Activated CD8-positive, alpha-beta memory T cell treated with anti-CD3 and anti-CD28 coated beads for 36 hours (primary cell): ENCODE measurements at regions not wholly inside any gene's neighbourhood (a gene's known extent, or its start where the extent isn't known, plus 50 kb on each side); places are given as distances from the start of the nearest gene placed in this dataset.
"Not testable (repeated sequence)": the region's sequence is repeated elsewhere in the genome, so short reads cannot be mapped to it uniquely, and the experiment has no call there.

ENCODE experiments used
- CTCF ChIA-PET: fragments of 350-600 bp; sonication (Branson Sonifier 250); formaldehyde crosslinking; loops from one replicate; lab custom pipeline; 2021; ENCODE audit warnings: antibody characterized with exemption; lab: Charles Lee
- POLR2A ChIA-PET: fragments of 350-600 bp; sonication (Branson Sonifier 250); formaldehyde crosslinking; loops from one replicate; lab custom pipeline; 2021; ENCODE audit warnings: antibody characterized with exemption; lab: Charles Lee

DNA sequence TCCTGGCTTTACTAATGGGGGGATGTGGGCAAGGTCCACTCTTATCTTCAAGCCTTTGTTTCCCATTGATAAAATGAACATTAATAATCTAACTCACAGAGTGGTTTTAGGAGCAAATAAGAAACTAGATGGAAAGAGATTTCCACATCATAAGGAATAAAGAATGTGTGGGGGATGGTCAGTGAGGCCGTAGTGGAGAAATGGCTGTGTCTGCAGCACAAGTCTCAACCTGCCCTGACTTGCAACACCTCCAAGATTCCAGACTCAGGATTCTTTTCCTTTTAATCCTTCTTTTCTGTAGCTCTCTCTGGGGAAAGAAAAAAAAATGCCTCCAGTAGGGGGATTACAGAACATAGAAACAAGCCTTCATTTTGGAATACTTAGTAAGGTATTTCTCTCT is 124.2 kb upstream of the MEX3C start:
- CTCF ChIA-PET: no interaction called here
- POLR2A ChIA-PET: no interaction called here

DNA sequence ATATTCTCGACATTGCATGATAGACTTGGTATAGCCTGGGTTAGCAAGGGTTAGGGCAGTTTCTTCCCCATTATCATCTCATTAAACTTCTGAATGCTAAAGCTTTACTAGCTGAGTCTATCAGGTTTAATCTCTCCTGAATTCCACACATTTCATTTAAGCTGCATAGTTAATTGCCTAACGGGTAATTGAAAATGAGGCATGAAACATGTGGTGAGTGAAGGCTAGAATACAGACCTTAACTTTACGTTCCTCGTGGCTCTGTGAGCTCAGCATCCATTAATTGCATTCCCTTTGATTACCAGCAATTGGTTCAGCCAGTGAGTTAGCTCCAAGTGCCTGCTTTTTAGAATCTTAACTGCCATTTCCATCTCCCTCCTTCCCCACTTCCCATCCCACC is 126.5 kb upstream of the MEX3C start:
- POLR2A ChIA-PET: no interaction called here
- CTCF ChIA-PET: no interaction called here

DNA sequence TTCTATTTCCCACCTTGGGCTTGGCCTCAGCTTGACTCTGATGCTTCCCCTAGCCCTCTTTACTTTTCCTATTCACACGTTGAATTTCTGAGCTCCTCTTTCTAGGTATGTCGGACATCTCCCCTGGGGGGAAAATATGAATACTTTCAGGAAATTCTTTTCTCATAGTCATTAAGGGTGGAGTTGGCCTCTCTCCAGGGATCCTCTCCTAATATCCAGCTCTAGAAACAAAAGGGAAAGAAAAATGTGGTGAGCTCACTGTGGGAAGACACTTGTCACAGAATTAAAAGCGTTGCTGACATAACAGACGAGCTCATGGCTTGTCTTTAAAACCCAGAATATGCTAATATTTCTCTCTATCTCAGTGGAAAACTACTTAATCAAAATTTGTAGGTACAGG is 132.7 kb upstream of the MEX3C start:
- ChIA-PET CTCF (no interaction called here), POLR2A (no interaction called here)

DNA sequence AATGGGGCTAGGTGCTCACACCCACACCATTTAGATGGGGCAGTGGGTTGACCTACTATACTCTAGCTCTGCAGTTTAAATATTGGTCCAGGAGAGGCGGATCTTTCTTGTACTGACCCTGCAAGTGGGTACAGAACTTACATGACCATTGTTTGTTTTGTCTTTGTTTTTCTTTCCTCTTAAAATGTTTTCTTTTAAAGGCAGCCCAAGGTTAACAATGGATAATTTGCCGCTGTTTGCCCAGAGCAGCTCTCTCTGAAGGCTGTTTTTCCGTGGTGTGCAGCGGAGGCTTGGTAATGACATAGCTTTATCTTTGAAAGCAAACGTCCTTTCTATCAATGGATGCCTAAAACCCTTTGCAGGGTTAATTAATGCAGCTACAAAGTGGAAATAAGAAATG is 133.3 kb upstream of the MEX3C start:
- ChIA-PET CTCF (no interaction called here), POLR2A (no interaction called here)

DNA sequence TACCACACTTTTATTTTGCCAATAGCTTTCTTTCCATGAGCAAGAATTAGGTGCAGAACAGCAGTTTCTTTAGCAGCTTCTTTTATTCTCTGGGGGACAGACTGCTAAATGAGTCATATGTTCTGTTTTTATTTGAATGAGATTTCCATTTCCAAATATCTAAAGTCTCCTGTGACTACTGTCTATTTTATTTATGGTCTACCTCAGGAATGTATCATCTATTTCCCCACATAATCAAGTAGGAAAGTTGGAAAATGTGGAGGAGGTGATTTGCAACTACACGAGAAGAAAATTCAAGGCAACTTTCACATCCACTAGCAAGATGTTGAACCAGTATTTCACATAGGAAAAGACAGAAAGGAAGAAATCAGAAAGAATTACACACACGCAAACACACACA is 139.9 kb upstream of the MEX3C start:
- ChIA-PET CTCF (no interaction called here), POLR2A (no interaction called here)

DNA sequence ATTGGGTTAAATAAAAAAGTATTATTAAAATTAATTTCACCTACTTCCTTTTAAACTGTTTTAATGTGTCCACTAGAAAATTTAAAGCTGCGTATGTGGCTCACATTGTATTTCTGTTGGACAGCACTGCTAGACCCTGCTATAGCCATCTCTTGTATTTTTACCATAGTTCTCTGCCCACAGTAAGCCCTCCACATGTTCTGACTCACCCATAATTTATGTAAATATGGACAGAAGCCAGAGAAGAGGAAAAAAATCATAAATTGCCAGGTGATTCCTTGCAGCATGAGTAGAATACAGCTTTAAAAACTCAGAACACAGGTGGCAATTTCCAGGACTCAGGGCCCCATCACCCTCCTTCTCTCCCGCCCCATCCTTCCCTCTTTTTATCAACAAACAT is 142.4 kb upstream of the MEX3C start:
- ChIA-PET POLR2A (no interaction called here), CTCF (no interaction called here)

DNA sequence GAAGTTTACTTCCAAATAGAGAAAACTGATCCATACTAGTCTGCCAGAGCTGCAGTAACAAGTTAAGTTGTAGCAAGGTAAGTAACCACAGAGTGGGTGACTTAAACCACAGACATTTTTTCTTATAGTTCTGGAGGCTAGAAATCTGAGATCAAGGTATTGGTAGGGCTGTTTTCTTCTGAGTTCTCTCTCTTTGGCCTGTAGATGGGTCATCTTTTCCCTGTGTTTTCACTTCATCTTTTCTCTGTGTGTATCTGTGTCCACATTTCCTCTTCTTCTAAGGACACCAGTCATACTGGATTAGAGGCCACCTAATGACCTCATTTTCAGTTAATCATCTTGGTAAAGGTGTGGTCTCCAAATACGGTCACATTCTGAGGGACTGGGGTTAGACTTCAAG is 142.9 kb upstream of the MEX3C start:
- ChIA-PET POLR2A (no interaction called here), CTCF (no interaction called here)

DNA sequence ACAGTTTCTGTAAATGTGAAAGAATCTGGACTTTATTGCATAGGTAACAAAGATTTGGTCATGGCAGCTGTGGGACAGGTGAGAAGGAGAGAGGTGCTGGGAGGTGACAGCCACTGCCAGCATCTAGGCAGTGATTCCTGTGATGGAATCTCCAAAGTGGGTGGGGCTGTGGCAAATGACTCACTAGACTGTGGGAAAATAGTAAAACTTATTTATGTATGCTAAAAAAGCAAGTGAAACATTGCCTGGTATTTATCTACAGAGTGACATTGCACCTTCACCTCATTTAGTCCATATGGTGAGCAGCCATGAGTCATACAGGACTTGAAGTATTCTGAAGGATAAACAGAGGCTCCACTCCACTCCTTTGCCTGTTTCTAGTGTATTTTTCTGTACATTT is 145.3 kb upstream of the MEX3C start:
- POLR2A ChIA-PET: no interaction called here
- CTCF ChIA-PET: no interaction called here

DNA sequence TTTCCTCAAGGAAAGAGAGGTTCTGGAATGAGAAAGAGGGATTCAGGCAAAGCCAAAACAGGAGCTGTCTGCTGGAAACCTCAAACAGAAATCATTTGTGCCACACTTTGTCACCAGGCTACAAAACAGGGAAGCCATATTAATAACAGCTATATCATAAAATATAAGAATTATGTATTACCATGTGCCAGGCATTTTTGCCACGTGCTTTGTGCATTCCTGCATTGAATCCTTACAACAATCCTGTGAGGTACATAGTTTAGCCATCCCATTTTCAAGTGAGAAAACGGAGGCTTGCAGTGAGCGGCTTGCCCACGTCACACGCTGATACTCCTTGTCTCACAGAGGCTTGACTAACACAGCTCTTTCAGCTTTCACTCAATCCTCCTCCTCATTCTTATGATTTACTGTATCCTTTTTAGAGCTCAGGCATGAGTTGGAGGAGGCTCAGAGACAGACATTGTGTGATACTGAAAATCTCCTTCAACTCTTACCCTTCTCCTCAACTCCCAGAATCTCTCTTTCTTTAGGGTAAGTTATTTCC is 148.4 kb upstream of the MEX3C start:
- POLR2A ChIA-PET: interaction anchor here (0.5 kb wide), 1 partner anchor 111 kb away, joined by 8 read pairs; no protein-coding TSS in a partner anchor
- CTCF ChIA-PET: no interaction called here

DNA sequence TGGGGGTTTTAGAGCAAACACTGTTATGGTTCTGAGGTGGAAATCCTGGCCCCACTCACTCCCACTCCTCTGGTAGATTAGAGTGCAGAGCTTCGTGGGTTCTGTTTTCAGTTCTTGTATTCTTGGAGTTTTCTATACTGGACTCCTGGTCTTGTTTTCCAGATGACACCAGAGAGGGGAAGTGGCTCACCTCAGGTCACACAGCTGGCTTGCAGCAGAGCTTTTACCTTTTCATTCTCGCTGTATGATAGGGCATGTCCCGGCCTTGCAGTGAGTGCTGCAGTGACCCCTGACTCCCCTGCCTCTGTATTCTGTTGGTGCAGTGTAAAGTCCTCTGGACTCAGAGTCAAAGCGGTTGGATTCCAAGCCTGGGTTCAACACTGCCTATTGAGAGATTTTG is 148.9 kb upstream of the MEX3C start:
- ChIA-PET CTCF (no interaction called here), POLR2A (no interaction called here)

DNA sequence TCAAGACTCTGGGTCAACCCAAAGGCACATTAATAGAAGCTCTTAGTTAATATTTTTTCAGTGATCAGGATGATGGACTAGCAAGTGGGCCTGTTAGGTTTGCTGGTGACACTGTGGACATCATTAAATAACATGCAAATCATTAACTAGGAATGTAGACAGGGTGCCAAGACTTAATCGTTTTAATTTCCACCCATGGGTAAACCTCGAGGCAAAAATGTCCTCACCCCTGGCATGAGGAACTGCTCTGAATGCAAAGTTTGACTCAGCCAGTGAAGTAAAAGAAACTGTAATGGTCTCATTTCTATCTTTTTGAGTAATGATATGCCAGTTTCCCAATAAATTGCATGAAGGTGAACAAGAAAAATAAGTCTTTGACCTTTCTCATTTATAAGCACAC is 152.6 kb upstream of the MEX3C start:
- CTCF ChIA-PET: no interaction called here
- POLR2A ChIA-PET: interaction anchor here (0.5 kb wide), 1 partner anchor 143 kb away, joined by 3 read pairs; no protein-coding TSS in a partner anchor

DNA sequence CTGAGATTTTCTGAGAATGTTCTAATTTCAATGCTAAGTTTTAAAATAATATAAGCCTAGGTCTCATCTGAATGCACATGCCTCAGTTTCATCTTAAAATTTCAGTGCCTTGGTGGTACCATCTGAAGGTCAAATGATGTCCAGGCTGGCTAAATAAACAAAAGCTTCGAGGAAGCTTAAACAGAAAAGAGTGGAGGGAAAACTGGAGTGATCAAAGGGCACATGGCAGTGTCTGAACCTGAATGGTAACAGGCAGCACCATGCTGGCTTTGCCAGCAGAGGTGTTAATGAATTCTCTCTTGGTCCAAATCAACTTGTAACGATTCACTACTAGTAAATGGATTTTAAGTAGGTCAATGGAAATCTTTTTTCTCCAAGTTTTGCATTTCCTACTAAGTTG is 158.4 kb upstream of the MEX3C start:
- CTCF ChIA-PET: no interaction called here

DNA sequence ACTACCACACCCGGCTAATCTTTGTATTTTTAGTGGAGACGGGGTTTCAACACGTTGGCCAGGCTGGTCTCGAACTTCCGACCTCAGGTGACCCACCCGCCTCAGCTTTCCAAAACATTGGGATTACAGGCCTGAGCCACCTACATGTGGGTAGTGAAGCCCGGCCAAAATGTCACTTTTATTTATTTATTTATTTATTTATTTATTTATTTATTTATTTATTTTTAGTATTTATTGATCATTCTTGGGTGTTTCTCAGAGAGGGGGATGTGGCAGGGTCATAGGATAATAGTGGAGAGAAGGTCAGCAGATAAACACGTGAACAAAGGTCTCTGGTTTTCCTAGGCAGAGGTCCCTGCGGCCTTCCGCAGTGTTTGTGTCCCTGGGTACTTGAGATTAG is 162.8 kb upstream of the MEX3C start:
- CTCF ChIA-PET, POLR2A ChIA-PET: not testable (repeated sequence)

More for the DNA sequence above, 158.4 kb upstream of the MEX3C start:
- POLR2A ChIA-PET: no interaction called here

DNA sequence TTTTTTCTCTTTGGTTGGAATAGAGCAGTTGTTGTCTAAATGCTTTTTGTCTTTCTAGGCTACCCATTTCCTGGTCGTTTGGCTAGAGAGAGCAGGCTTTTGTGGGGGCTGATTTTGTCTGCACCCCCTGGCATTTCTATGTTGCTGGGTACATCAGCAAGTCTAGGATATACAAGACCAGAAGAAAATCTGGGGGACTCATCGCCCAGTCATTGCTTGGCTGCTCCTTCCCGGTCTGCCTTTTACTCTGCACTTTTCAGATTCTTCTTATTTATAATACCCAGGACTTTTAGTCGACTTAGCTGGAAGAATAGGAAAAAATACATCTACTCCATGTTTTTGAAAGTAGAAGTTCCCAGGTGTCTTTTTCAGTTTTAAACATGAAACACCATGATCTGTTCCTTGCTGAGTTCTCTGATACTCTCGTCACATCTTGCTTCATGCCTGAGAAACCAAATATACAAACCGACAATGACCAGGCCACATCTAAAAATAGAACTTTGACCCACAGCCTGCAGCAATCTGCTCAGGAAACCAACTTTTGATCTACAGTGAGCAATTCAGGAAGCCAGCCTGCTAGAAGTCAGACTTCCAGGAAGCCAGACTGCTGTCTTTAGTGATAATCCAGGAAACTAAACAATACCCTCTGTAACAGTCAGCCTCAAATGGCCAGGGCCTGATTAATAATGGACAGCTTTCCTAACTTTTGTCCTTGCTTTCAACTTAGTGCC is 163.8 kb upstream of the MEX3C start:
- ChIA-PET CTCF (no interaction called here), POLR2A (no interaction called here)

DNA sequence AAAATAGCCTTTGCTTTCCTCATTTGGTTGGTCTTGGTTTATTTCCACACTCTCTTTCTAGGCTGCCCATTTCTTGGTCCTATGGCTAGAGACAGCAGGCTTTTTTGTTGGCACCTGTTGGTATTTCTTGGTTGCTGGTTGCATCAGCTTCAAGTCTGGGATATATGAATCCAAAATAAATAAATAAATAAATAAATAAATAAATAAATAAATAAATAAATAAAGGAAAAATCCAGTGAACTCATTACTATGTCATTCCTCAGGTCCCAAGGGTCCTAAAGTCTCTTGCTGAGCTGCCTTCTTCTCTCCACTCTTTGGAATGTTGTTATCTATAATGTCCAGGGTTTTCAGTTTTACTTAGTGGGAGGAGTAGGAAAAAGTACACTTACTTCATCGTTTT is 165.9 kb upstream of the MEX3C start:
- POLR2A ChIA-PET: no interaction called here
- CTCF ChIA-PET: no interaction called here

DNA sequence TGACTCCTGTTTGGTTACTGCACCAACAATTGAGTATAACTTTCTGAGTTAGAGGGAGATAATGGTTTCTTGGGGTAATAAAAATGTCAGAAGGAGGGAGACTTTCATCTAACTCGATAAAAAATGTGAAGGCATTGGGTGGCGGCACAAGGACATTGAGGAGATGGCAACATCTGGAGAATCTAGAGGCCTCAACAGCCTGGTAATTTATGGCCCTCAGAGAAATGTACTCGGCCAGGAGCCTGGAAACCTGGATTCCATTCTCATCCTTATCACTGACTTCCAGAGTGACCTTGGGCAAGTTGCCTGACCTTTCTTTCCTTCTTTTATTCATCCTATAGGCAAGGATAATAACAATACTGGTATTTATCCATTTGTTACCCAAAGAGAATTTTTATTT is 173.5 kb upstream of the MEX3C start:
- ChIA-PET CTCF (no interaction called here), POLR2A (no interaction called here)

DNA sequence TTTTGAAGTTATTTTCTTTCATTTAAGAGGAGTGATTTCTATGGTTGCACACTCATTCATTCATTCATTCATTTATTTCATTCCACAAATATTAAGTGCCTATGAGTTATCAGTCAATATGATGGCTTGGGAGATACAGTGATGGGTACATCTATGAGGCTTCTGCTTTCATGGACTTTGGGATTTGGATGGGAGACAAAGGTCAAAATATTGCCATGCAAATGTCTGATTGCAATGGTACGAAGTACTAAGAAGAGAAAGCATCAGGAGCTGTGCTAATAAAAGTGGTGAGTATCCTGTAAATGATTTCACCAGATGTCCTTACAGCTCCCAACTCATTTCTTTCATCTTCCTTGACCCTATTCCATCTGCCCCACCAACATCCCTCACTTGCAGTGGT is 174.4 kb upstream of the MEX3C start:
- CTCF ChIA-PET: no interaction called here

DNA sequence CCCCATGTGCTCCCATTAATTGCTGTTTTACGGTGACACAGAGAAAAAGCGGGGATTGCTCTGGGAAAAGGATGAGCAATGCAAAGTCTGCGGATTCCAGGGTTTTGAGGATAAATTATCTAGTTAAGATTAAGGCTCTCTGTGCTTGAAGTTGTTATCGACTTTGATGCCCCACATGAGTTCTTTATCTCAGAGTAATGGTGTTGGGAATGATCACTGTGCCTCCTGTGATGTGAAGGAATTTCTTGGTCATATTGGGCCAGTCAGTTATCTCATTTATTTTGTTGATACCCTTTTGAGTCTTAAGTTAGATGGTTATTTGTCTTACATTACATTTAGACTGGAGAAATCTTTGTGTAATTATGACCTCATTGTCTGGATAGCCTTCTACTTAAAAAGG is 184.6 kb upstream of the MEX3C start:
- CTCF ChIA-PET: no interaction called here
- POLR2A ChIA-PET: no interaction called here

More for the DNA sequence above, 174.4 kb upstream of the MEX3C start:
- POLR2A ChIA-PET: no interaction called here

DNA sequence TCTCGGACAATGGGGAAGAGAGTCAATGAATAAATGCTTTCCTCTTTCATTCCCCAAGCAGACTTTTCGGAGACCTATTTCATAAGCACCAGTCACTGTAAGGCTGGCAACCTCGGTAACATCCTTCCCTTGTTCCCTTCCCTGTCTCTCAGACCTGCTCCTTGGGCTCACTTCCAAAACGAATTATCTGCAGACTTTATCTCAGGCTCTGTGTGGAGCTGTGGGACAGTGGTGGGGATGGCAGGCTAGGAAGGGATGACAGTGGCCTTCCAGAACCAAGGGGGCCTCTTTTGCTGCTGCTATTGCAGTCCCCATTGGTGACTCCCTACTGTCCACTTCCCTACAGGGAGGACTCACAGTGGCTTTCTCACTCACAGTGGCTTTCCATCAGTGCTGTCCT is 185.6 kb upstream of the MEX3C start:
- POLR2A ChIA-PET: no interaction called here
- CTCF ChIA-PET: interaction anchor here (1.2 kb wide), 1 partner anchor 273 kb away, joined by 7 read pairs; no protein-coding TSS in a partner anchor

DNA sequence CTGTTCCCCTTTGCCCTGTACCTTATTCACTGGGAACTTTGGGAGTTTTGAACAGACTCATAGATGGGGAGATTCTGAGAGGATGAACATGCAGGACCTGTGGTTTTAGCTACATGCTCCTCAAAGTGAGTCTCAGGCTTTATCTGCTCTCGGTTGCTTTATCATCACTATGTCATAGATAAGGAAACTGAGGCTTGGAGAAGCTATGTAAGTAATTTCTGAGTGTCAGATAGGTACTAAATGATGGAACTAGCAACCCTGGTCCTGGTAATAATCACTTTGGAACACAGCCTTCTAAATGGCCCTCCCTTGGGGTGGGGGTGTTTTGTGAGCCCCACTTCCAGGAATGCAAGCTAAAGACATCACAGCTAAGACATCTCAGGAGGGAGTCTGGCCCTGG is 186.2 kb upstream of the MEX3C start:
- CTCF ChIA-PET: interaction anchor here (1.2 kb wide), 1 partner anchor 273 kb away, joined by 7 read pairs; no protein-coding TSS in a partner anchor
- POLR2A ChIA-PET: no interaction called here

DNA sequence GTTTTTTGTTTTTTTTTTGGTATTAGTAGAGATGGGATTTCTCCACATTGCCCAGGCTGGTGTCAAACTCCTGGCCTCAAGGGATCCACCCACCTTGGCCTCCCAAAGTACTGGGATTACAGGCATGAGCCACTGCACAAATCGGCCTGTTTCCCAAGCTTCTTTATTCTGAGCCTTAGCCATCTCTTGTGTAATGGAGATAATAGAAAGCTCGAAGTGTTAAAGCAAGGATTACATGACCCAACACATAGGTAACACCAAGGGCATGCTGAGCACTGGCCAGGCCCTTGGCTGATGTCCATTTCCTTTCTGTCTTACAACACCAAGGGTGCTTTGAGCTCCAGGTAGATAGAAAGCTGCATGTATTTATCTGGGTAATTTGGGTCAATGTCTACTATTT is 187.8 kb upstream of the MEX3C start:
- CTCF ChIA-PET: interaction anchor here (0.9 kb wide), 1 partner anchor 275 kb away, joined by 3 read pairs; no protein-coding TSS in a partner anchor
- POLR2A ChIA-PET: no interaction called here
